MM.1S (cell line): ENCODE measurements at regions not wholly inside any gene's neighbourhood (a gene's known extent, or its start where the extent isn't known, plus 50 kb on each side); places are given as distances from the start of the nearest gene placed in this dataset.

Experiments used
- DNase-seq: peaks from one replicate; pipeline ENCODE4 v3.0.0-alpha.2; 2015
- H2AFZ ChIP-seq: fragments of 300-600 bp; sonication (generic); 2 replicates; pipeline ENCODE4 v1.6.0; 2016; ENCODE audit warnings: antibody characterized with exemption, low read length
- H3F3A ChIP-seq: fragments of 300-600 bp; sonication (generic); 2 replicates; pipeline ENCODE4 v1.6.1; 2016; ENCODE audit warnings: mild to moderate bottlenecking, antibody characterized with exemption, low read length, moderate library complexity, mixed read lengths; ENCODE audit not compliant: insufficient read depth
- H3K27ac ChIP-seq: fragments of 300-600 bp; sonication (generic); 2 replicates; pipeline ENCODE4 v1.5.1; 2016; ENCODE audit warnings: mild to moderate bottlenecking, low read length
- H3K27me3 ChIP-seq: fragments of 300-600 bp; sonication (generic); replicated peaks from 2 replicates; pipeline ENCODE4 v1.6.0; 2016; ENCODE audit warnings: low read length; ENCODE audit not compliant: insufficient read depth
- H3K36me3 ChIP-seq: fragments of 300-600 bp; sonication (generic); replicated peaks from 2 replicates; pipeline ENCODE4 v1.6.1; 2016; ENCODE audit warnings: mild to moderate bottlenecking, low read length, mixed read lengths; ENCODE audit not compliant: insufficient read depth
- H3K4me1 ChIP-seq: fragments of 300-600 bp; sonication (generic); 2 replicates; pipeline ENCODE4 v1.6.1; 2016; ENCODE audit warnings: low read length, mixed read lengths
- H3K4me2 ChIP-seq: fragments of 300-600 bp; sonication (generic); 2 replicates; pipeline ENCODE4 v1.6.0; 2016; ENCODE audit warnings: low read depth, low read length
- H3K4me3 ChIP-seq: fragments of 300-600 bp; sonication (generic); 2 replicates; pipeline ENCODE4 v1.5.1; 2016; ENCODE audit warnings: low read length, mixed read lengths
- H3K79me2 ChIP-seq: fragments of 300-600 bp; sonication (generic); 2 replicates; pipeline ENCODE4 v1.6.1; 2016; ENCODE audit warnings: mixed run types, low read length, mixed read lengths
- H3K9ac ChIP-seq: fragments of 300-600 bp; sonication (generic); 2 replicates; pipeline ENCODE4 v1.6.1; 2016; ENCODE audit warnings: low read length, mixed read lengths
- H3K9me2 ChIP-seq: fragments of 300-600 bp; sonication (generic); replicated peaks from 2 replicates; pipeline ENCODE4 v1.6.1; 2016; ENCODE audit warnings: mild to moderate bottlenecking, low read length, mixed read lengths; ENCODE audit not compliant: insufficient read depth
- H3K9me3 ChIP-seq: fragments of 300-600 bp; sonication (generic); replicated peaks from 2 replicates; pipeline ENCODE4 v1.6.1; 2016; ENCODE audit warnings: mild to moderate bottlenecking, low read length, mixed read lengths; ENCODE audit not compliant: insufficient read depth
- H4K20me1 ChIP-seq: fragments of 300-600 bp; sonication (generic); 2 replicates; pipeline ENCODE4 v1.6.1; 2016; ENCODE audit warnings: mild to moderate bottlenecking, low read length, moderate library complexity, mixed read lengths; ENCODE audit not compliant: insufficient read depth
- CTCF ChIP-seq: fragments of 300-600 bp; sonication (generic); IDR thresholded peaks from 2 replicates; pipeline ENCODE4 v1.5.1; 2016; ENCODE audit warnings: antibody characterized with exemption, low read length, mixed read lengths
- EZH2 ChIP-seq: fragments of 300-600 bp; sonication (generic); optimal IDR thresholded peaks from 2 replicates; pipeline ENCODE3; 2017; ENCODE audit warnings: low read depth, mild to moderate bottlenecking, antibody characterized with exemption, low read length, mixed read lengths
- EZH2phosphoT487 ChIP-seq: fragments of 300-600 bp; sonication (generic); IDR thresholded peaks from 2 replicates; pipeline ENCODE4 v1.6.1; 2018; ENCODE audit warnings: antibody characterized with exemption, low read length

- H3K36me3 ChIP-seq, result no peaks in the 10 kb centered on the region
- TF ChIP-seq CTCF, result no peak
- no peak for TF ChIP-seq EZH2
- no peak for TF ChIP-seq EZH2phosphoT487
- no peak overlapping the region for H3K9ac ChIP-seq
- H3K79me2 ChIP-seq, result no peaks in the 10 kb centered on the region
- no peak overlapping the region for H3K4me3 ChIP-seq
- no peaks in the 10 kb centered on the region for H3K9me2 ChIP-seq
- no peak for DNase-seq
- H2AFZ ChIP-seq, result no peak overlapping the region
- no peaks in the 10 kb centered on the region for H4K20me1 ChIP-seq
- no peak overlapping the region for H3K4me2 ChIP-seq
- H3K9me3 ChIP-seq, result no peaks in the 10 kb centered on the region
- H3K27me3 ChIP-seq, result no peaks in the 10 kb centered on the region
- no peak overlapping the region for H3K27ac ChIP-seq
- H3F3A ChIP-seq, result no peaks in the 10 kb centered on the region
- no peaks in the 10 kb centered on the region for H3K4me1 ChIP-seq
These were observed 133.1 kb downstream of the LRIG3 start for GRCh38 chr12:58787021-58787760.

- no peak for TF ChIP-seq EZH2phosphoT487
- no peak for TF ChIP-seq EZH2
- TF ChIP-seq CTCF, result no peak
- Histone ChIP-seq H3K27me3 (no peaks in the 10 kb centered on the region), H3K79me2 (no peaks in the 10 kb centered on the region), H3K4me2 (no peak overlapping the region), H3K9me3 (no peaks in the 10 kb centered on the region), H3K27ac (no peak overlapping the region), H2AFZ (no peak overlapping the region), H3K36me3 (no peaks in the 10 kb centered on the region), H3F3A (peaks cover 5% of the 10 kb centered on the region; the same call in 1 of the 2 replicates), H3K9me2 (no peaks in the 10 kb centered on the region), H3K4me1 (peaks cover 8% of the 10 kb centered on the region; the same call in 1 of the 2 replicates), H3K9ac (no peak overlapping the region), H4K20me1 (no peaks in the 10 kb centered on the region), H3K4me3 (no peak overlapping the region)
- peak; percentile 36 for DNase-seq
These were observed 125.4 kb downstream of the LRIG3 start for GRCh38 chr12:58794859-58795258.

- H3K4me3 ChIP-seq, result no peak overlapping the region
- no peak overlapping the region for H3K4me2 ChIP-seq
- no peak for DNase-seq
- H3K27ac ChIP-seq, result no peak overlapping the region
- no peak overlapping the region for H3K9ac ChIP-seq
- H3K36me3 ChIP-seq, result no peaks in the 10 kb centered on the region
- H3K9me2 ChIP-seq, result no peaks in the 10 kb centered on the region
- no peak overlapping the region for H2AFZ ChIP-seq
- peaks cover 8% of the 10 kb centered on the region; the same call in 1 of the 2 replicates for H3K4me1 ChIP-seq
- no peaks in the 10 kb centered on the region for H3K79me2 ChIP-seq
- no peaks in the 10 kb centered on the region for H3K27me3 ChIP-seq
- no peaks in the 10 kb centered on the region for H3K9me3 ChIP-seq
- H3F3A ChIP-seq, result peaks cover 5% of the 10 kb centered on the region; the same call in 1 of the 2 replicates
- TF ChIP-seq CTCF, result no peak
- no peak for TF ChIP-seq EZH2phosphoT487
- no peak for TF ChIP-seq EZH2
- no peaks in the 10 kb centered on the region for H4K20me1 ChIP-seq
These were observed 124.5 kb downstream of the LRIG3 start for GRCh38 chr12:58795825-58796224.
